Thyroid gland (tissue), 4 donors: ENCODE measurements at regions not wholly inside any gene's neighbourhood (a gene's known extent, or its start where the extent isn't known, plus 50 kb on each side); places are given as distances from the start of the nearest gene placed in this dataset.

Experiments
- DNase-seq, 2 donors: peaks; one replicate each; pipeline ENCODE4 v3.0.0-alpha.2; 2019
- H3K27ac ChIP-seq, 3 donors: fragments of 200-600 bp; sonication (generic); 1 replicate in 2 of 3; 2 replicates in 1 of 3; pipeline ENCODE4 v1.5.1; 2016 to 2019; ENCODE audit warnings: mild to moderate bottlenecking in 1 of 3, moderate library complexity in 1 of 3
- H3K27me3 ChIP-seq: fragments of 200-600 bp; sonication (generic); one replicate; pipeline ENCODE4 v1.5.1; 2019
- H3K36me3 ChIP-seq, 2 donors: fragments of 200-600 bp; sonication (generic); one replicate each; pipeline ENCODE4 v1.5.1; 2016 to 2019
- H3K4me1 ChIP-seq, 2 donors: fragments of 200-600 bp; sonication (generic); one replicate each; pipeline ENCODE4 v1.5.1; 2017 to 2019
- H3K4me3 ChIP-seq, 3 donors: fragments of 200-600 bp; sonication (generic); replicated peaks in 1 of 3; 1 replicate in 2 of 3; 2 replicates in 1 of 3; pipeline ENCODE4 v1.5.1; 2016; ENCODE audit warnings: mild to moderate bottlenecking in 1 of 3
- H3K9me3 ChIP-seq: fragments of 200-600 bp; sonication (generic); one replicate; pipeline ENCODE4 v1.5.1; 2017
- CTCF ChIP-seq, 6 experiments: fragments of 200-600 bp in 3 of 6; fragments of 450-650 bp in 3 of 6; sonication (generic) in 3 of 6; IDR thresholded peaks; one replicate each; pipeline ENCODE4 v1.5.1; 2016 to 2019; ENCODE audit warnings: antibody characterized with exemption in 6 of 6, mild to moderate bottlenecking in 2 of 6, inconsistent platforms in 1 of 6, moderate library complexity in 1 of 6
- POLR2A ChIP-seq, 2 donors: fragments of 450-650 bp; IDR thresholded peaks; one replicate each; pipeline ENCODE4 v1.6.1; 2017; ENCODE audit warnings: antibody characterized with exemption in 2 of 2, mild to moderate bottlenecking in 2 of 2, moderate library complexity in 1 of 2
- WGBS, 2 donors: methylation state at CpG; one replicate each; pipeline ENCODE4 v1.1.5; 2017; 5-methylcytosine and 5-hydroxymethylcytosine counted together
- intact Hi-C: fragments of 100-400 bp; cut with DNase I; formaldehyde crosslinking; loops from one replicate; pipeline ENCODE4 v1.15.1; 2023

GRCh38 chr4:66225539-66225938 is 555.2 kb upstream of the EPHA5 start:
- H3K36me3 ChIP-seq = no peaks in the 10 kb centered on the region
- intact Hi-C loops = no loop called here
- no peak overlapping the region for H3K4me3 ChIP-seq
- H3K27ac ChIP-seq = no peak overlapping the region
- 95% methylated on average over 1 of the region's 1 CpG for WGBS, 2 donors
- H3K27me3 ChIP-seq = no peaks in the 10 kb centered on the region
- DNase-seq = no peak
- TF ChIP-seq CTCF (IDR thresholded peaks at IDR 0.05) (no peak), POLR2A (IDR thresholded peaks at IDR 0.05) (no peak)
- no peaks in the 10 kb centered on the region for H3K4me1 ChIP-seq
- H3K9me3 ChIP-seq = no peaks in the 10 kb centered on the region

- H3K27ac ChIP-seq = no peak overlapping the region
- H3K4me3 ChIP-seq = no peak overlapping the region
- H3K36me3 ChIP-seq = no peaks in the 10 kb centered on the region
- intact Hi-C loops = no loop called here
- 71 to 73% methylated on average over 9 of the region's 9 CpGs for WGBS, 2 donors
- TF ChIP-seq POLR2A (IDR thresholded peaks at IDR 0.05) (no peak), CTCF (IDR thresholded peaks at IDR 0.05) (no peak)
- no peaks in the 10 kb centered on the region for H3K4me1 ChIP-seq
- H3K9me3 ChIP-seq = no peaks in the 10 kb centered on the region
- no peak for DNase-seq
- H3K27me3 ChIP-seq = no peaks in the 10 kb centered on the region
Observed at GRCh38 chr4:66223068-66223703, 552.9 kb upstream of the EPHA5 start.

GRCh38 chr4:66219401-66219800 is 549.1 kb upstream of the EPHA5 start:
- Histone ChIP-seq H3K4me1 (no peaks in the 10 kb centered on the region), H3K27me3 (no peaks in the 10 kb centered on the region), H3K4me3 (no peak overlapping the region), H3K36me3 (no peaks in the 10 kb centered on the region), H3K9me3 (no peaks in the 10 kb centered on the region), H3K27ac (no peak overlapping the region)
- no peak for DNase-seq
- no peak for TF ChIP-seq CTCF (IDR thresholded peaks at IDR 0.05)
- no peak for TF ChIP-seq POLR2A (IDR thresholded peaks at IDR 0.05)
- intact Hi-C loops = no loop called here
- 67 to 69% methylated on average over 2 of the region's 2 CpGs for WGBS, 2 donors

- Histone ChIP-seq H3K36me3 (no peaks in the 10 kb centered on the region), H3K27me3 (no peaks in the 10 kb centered on the region), H3K27ac (no peak overlapping the region), H3K9me3 (no peaks in the 10 kb centered on the region), H3K4me3 (no peak overlapping the region), H3K4me1 (no peaks in the 10 kb centered on the region)
- no peak for DNase-seq
- intact Hi-C loops = no loop called here
- TF ChIP-seq POLR2A (IDR thresholded peaks at IDR 0.05) (no peak), CTCF (IDR thresholded peaks at IDR 0.05) (no peak)
Observed at GRCh38 chr4:66216252-66216651, 546.0 kb upstream of the EPHA5 start.

GRCh38 chr4:66212489-66212888 is 542.2 kb upstream of the EPHA5 start:
- Histone ChIP-seq H3K36me3 (no peaks in the 10 kb centered on the region), H3K27ac (no peak overlapping the region), H3K9me3 (no peaks in the 10 kb centered on the region), H3K4me3 (no peak overlapping the region), H3K27me3 (no peaks in the 10 kb centered on the region), H3K4me1 (no peaks in the 10 kb centered on the region)
- DNase-seq = no peak
- 92% methylated on average over 5 of the region's 5 CpGs for WGBS, 2 donors
- intact Hi-C loops = no loop called here
- TF ChIP-seq POLR2A (IDR thresholded peaks at IDR 0.05) = no peak
- TF ChIP-seq CTCF (IDR thresholded peaks at IDR 0.05) = no peak
